Activated B cell treated with CpG ODN at 0.5 μM for 24 hours (primary cell): ENCODE measurements at regions not wholly inside any gene's neighbourhood (a gene's known extent, or its start where the extent isn't known, plus 50 kb on each side); places are given as distances from the start of the nearest gene placed in this dataset.

Experiments used
- ATAC-seq: fragments of 200-7000 bp; cut with Tn5 transposase; one replicate; pipeline ENCODE4 v1.10.0; 2021; ENCODE audit warnings: low read depth, mild to moderate bottlenecking, moderate library complexity
- CTCF ChIA-PET: fragments of 350-600 bp; sonication (Branson Sonifier 250); formaldehyde crosslinking; loops from one replicate; lab custom pipeline; 2021; ENCODE audit warnings: antibody characterized with exemption; lab: Charles Lee
- POLR2A ChIA-PET: fragments of 350-600 bp; sonication (Branson Sonifier 250); formaldehyde crosslinking; loops from one replicate; lab custom pipeline; 2021; ENCODE audit warnings: antibody characterized with exemption; lab: Charles Lee
- DNase-seq: peaks from one replicate; pipeline ENCODE4 v3.0.0; 2022
- H3K27ac Mint-ChIP-seq: one replicate; pipeline ENCODE4 v1.8.0; 2020; ENCODE audit warnings: mixed read lengths
- H3K27me3 Mint-ChIP-seq: one replicate; pipeline ENCODE4 v1.8.0; 2021; ENCODE audit warnings: mixed read lengths
- H3K36me3 Mint-ChIP-seq: one replicate; pipeline ENCODE4 v1.8.0; 2021; ENCODE audit warnings: low read depth, mixed read lengths
- H3K4me1 Mint-ChIP-seq: one replicate; pipeline ENCODE4 v1.8.0; 2021; ENCODE audit warnings: mixed read lengths
- H3K4me3 Mint-ChIP-seq: one replicate; pipeline ENCODE4 v1.8.0; 2020; ENCODE audit warnings: mild to moderate bottlenecking, mixed read lengths
- H3K9me3 Mint-ChIP-seq: one replicate; pipeline ENCODE4 v1.8.0; 2020; ENCODE audit warnings: mixed read lengths
- intact Hi-C: fragments of 100-400 bp; cut with micrococcal nuclease; formaldehyde crosslinking; loops from one replicate; pipeline ENCODE4 v1.15.1; 2024
- TF ChIP-seq, protein P1 (sequence below): fragments of 200-600 bp; IDR thresholded peaks from one replicate; pipeline ENCODE4 v1.8.0; 2022; ENCODE audit warnings: antibody characterized with exemption, mild to moderate bottlenecking

DNA sequence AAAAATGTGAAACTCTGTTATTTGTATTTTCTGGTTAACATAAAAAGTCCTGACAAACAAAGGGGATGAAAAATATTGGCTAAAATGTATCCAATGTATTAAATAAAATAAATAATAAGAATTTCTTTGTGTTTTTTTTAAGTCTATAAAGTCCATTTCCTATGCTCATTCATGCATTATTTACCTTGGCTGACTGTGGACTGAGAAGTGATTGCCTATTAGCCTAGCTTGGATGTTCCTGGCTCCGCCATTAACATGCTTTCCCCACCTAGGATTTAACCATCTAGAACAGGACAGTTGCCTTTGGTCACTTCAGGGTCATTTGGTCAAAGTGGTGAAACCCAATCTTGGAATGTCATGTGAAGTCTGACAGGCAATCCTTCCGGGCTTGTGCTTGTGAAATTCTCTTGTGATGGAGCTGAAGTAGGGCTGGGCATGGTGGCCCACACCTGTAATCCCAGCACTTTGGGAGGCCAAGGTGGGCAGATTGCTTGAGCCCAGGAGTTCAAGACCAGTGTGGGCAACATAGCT, 60.4 kb upstream of the TANC1 start:
- Mint-ChIP-seq H3K4me1 (no peaks in the 10 kb centered on the region), H3K4me3 (no peak overlapping the region), H3K27ac (no peak overlapping the region), H3K36me3 (no peaks in the 10 kb centered on the region), H3K9me3 (no peaks in the 10 kb centered on the region), H3K27me3 (no peaks in the 10 kb centered on the region)
- POLR2A ChIA-PET, result no interaction called here
- TF ChIP-seq, protein P1, sequence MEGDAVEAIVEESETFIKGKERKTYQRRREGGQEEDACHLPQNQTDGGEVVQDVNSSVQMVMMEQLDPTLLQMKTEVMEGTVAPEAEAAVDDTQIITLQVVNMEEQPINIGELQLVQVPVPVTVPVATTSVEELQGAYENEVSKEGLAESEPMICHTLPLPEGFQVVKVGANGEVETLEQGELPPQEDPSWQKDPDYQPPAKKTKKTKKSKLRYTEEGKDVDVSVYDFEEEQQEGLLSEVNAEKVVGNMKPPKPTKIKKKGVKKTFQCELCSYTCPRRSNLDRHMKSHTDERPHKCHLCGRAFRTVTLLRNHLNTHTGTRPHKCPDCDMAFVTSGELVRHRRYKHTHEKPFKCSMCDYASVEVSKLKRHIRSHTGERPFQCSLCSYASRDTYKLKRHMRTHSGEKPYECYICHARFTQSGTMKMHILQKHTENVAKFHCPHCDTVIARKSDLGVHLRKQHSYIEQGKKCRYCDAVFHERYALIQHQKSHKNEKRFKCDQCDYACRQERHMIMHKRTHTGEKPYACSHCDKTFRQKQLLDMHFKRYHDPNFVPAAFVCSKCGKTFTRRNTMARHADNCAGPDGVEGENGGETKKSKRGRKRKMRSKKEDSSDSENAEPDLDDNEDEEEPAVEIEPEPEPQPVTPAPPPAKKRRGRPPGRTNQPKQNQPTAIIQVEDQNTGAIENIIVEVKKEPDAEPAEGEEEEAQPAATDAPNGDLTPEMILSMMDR, result no peak
- ATAC-seq, result no peak
- no peak for DNase-seq
- CTCF ChIA-PET, result no interaction called here
- intact Hi-C loops, result no loop called here

- Mint-ChIP-seq H3K36me3 (no peaks in the 10 kb centered on the region), H3K4me1 (no peaks in the 10 kb centered on the region), H3K9me3 (no peaks in the 10 kb centered on the region), H3K27ac (no peak overlapping the region), H3K27me3 (no peaks in the 10 kb centered on the region), H3K4me3 (no peak overlapping the region)
- ChIA-PET POLR2A (no interaction called here), CTCF (no interaction called here)
- ATAC-seq (no peak), DNase-seq (no peak)
- TF ChIP-seq, protein P1, result no peak
- intact Hi-C loops, result no loop called here
Observed at GRCh38 chr2:158912112-158912511, 56.3 kb upstream of the TANC1 start.

DNA sequence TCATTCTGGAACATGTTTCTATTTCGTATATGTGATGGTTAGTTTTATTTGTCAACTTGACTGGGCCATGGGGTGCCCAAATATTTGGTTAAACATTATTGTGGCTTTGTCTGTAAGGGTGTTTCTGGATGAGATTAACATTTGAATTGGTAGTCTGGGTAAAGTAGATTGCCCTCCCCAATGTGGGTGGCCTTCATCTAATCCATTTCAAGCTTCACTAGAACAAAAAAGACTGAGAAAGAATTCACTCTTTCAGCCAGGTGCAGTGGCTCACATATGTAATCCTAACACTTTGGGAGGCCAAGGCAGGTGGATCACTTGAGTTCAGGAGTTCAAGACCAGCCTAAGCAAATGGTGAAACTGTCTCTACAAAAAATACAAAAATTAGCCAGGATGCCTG, 55.7 kb upstream of the TANC1 start:
- Mint-ChIP-seq H3K27ac (no peak overlapping the region), H3K4me1 (no peaks in the 10 kb centered on the region), H3K27me3 (no peaks in the 10 kb centered on the region), H3K4me3 (no peak overlapping the region), H3K36me3 (no peaks in the 10 kb centered on the region), H3K9me3 (no peaks in the 10 kb centered on the region)
- no peak for DNase-seq
- TF ChIP-seq, protein P1, result no peak
- intact Hi-C loops, result no loop called here
- ChIA-PET POLR2A (no interaction called here), CTCF (interaction anchor here (1.1 kb wide), 1 partner anchor 206 kb away, joined by 3 read pairs; no protein-coding TSS in a partner anchor)
- ATAC-seq, result no peak

- H3K4me1 Mint-ChIP-seq, result no peaks in the 10 kb centered on the region
- TF ChIP-seq, protein P1, result no peak
- no peaks in the 10 kb centered on the region for H3K9me3 Mint-ChIP-seq
- ChIA-PET POLR2A (no interaction called here), CTCF (no interaction called here)
- no peak for ATAC-seq
- no peak overlapping the region for H3K4me3 Mint-ChIP-seq
- H3K27ac Mint-ChIP-seq, result no peak overlapping the region
- no peaks in the 10 kb centered on the region for H3K27me3 Mint-ChIP-seq
- DNase-seq, result no peak
- intact Hi-C loops, result no loop called here
- H3K36me3 Mint-ChIP-seq, result no peaks in the 10 kb centered on the region
Observed at GRCh38 chr2:158914066-158914465, 54.4 kb upstream of the TANC1 start.

- Mint-ChIP-seq H3K27me3 (no peaks in the 10 kb centered on the region), H3K4me1 (no peaks in the 10 kb centered on the region), H3K36me3 (no peaks in the 10 kb centered on the region), H3K4me3 (no peak overlapping the region), H3K9me3 (no peaks in the 10 kb centered on the region), H3K27ac (no peak overlapping the region)
- ChIA-PET CTCF (no interaction called here), POLR2A (no interaction called here)
- ATAC-seq, result no peak
- TF ChIP-seq, protein P1, result no peak
- no peak for DNase-seq
- intact Hi-C loops, result no loop called here
Observed at GRCh38 chr2:158914731-158915130, 53.7 kb upstream of the TANC1 start.
